HG03139 (cell line): ENCODE measurements at regions not wholly inside any gene's neighbourhood (a gene's known extent, or its start where the extent isn't known, plus 50 kb on each side); places are given as distances from the start of the nearest gene placed in this dataset.
"Not testable (repeated sequence)": the region's sequence is repeated elsewhere in the genome, so short reads cannot be mapped to it uniquely, and the experiment has no call there.

ENCODE experiments used
- ATAC-seq: cut with Tn5 transposase; IDR thresholded peaks from one replicate; pipeline ENCODE4 v1.9.1; 2021; ENCODE audit not compliant: unreplicated experiment

- no peak for ATAC-seq
Observed at GRCh38 chr20:47888351-47888750, 103.1 kb upstream of the SULF2 start.

DNA sequence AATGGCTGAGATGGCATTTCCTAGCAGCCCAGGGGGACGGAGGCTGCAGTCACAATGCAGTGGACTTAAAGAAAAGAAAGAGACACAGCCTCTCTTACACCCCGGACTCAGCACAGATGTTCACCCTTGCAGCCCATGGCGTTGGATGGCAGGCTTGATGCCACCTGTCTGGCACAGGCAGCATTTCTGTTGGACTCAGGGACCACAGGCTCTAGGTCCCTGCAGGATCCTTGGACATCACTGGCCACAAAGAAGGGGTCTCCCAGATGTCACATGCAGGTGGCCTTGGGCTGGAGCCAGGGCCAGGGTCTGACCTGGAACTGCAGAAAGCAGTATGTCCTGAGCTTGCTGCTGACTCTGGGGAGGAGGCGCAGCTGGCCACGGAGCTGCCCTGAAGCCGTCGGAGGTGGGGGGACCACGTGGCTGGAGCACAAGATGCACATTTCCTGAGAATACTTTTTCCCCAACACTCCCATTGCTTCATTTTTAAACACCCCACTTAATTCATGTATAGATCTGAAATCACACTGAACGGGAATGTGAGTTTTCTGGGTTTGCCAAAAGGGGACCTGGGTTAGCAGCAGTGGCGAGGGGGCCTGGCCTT is 102.3 kb upstream of the SULF2 start:
- no peak for ATAC-seq

- no peak for ATAC-seq
Observed at GRCh38 chr20:47887064-47887463, 101.8 kb upstream of the SULF2 start.

DNA sequence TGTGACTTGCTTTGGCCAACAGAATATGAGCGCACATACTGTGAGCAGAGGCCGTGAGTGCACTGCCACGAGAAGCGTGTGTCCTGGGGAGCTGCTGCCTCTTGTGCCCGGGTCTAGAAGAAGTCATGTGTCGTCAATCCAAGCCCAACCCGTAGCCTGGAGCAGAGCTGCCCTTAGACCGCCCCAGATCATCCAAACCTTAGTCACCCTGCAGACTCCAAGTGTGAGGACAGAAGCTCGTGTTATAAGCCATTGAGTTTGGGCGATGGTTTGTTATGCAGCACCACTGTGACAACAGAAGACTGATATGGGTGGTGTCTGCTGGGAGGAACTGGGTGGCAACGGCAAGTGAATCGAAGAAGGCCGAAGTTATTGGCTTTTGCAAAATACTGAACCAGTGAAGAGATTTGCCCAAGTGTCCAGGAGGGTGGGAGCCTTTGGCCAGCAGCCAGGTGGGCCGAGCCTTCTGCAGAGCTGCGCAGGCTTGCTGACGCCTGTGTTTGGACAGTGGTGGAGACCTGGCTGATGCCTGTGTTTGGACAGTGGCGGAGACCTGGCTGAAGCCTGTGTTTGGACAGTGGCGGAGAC is 101.3 kb upstream of the SULF2 start:
- no peak for ATAC-seq

DNA sequence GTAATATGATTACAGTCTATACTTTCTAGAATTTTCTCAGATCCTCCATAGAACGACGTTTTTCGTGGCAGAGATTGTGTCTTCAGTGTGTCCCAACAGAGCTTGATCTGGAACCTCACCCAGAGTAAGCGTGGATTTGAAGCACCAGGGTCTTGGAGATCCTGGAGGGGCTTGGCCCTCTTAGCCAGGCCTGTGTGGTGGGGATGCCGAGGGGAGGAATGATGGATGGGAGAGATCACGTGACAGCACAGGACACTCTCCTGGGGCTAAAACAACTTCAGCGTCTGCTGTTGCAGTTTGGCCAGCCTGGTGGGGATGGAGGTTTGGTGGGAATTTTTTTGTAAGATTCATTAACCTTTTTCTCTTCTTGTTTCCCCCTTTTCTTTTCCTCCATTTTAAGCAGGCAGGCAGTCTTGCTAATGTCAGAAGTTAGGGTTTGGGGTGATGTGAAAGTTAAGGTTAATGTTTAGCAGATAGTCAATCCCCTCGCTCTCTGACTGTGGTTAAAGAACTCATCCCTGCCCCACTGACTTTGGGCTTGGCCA is 100.7 kb upstream of the SULF2 start:
- no peak for ATAC-seq

DNA sequence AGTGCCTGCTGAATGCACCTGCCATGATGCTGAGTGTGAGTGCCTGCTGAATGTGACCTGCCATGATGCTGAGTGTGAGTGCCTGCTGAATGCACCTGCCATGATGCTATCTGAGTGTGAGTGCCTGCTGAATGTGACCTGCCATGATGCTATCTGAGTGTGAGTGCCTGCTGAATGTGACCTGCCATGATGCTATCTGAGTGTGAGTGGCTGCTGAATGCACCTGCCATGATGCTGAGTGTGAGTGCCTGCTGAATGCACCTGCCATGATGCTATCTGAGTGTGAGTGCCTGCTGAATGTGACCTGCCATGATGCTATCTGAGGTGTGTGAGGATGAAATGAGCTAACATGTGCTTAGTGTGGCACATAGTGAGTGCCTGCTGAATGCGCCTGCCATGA is 98.7 kb upstream of the SULF2 start:
- not testable (repeated sequence) for ATAC-seq

DNA sequence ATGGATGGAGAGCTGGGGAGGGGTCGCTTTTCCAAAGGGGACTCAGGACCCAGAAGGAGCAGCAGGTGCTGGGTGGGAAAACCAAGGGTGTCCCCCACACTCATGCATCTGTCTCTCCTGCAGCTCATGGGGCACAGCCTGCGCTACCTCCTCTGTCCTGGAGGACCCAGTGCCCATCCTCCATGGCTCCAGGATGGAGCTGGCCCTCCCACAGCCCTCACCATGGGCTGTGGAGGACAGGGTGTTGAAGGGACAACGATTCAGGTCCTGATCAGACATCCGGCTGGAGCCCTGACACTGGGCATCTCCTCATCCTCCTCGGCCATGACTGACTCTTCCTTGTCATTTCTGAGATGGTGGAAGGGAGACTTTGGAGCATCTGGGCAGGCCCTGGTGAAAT is 97.9 kb upstream of the SULF2 start:
- ATAC-seq, result no peak

GRCh38 chr20:47879771-47880170 is 94.5 kb upstream of the SULF2 start:
- ATAC-seq, result no peak

- no peak for ATAC-seq
Observed at GRCh38 chr20:47878601-47879027, 93.3 kb upstream of the SULF2 start.

- no peak for ATAC-seq
Observed at GRCh38 chr20:47876311-47877088, 91.2 kb upstream of the SULF2 start.

- no peak for ATAC-seq
Observed at GRCh38 chr20:47875297-47876025, 90.2 kb upstream of the SULF2 start.

GRCh38 chr20:47872341-47872740 is 87.1 kb upstream of the SULF2 start:
- no peak for ATAC-seq

- ATAC-seq, result no peak
Observed at GRCh38 chr20:47870475-47870874, 85.2 kb upstream of the SULF2 start.

DNA sequence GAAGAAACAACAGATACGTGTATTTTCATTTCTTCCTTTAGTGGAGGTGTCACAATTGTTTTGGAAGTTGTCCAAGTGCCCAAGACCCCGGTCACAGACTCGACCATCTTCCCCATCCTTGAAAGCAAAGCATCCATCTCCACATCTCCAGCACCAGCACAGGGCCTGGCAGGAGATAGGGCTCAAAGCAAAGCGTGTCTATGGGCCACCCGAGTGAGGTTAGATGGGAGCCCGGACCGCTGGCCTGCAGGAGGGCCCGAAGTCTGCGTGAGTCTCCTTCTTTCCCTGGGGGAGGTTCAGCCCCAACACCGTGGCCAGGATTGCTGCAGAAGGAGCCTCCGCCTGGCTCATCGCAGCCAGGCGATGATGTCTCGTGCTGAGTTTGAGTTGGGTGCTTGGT is 83.5 kb upstream of the SULF2 start:
- no peak for ATAC-seq

DNA sequence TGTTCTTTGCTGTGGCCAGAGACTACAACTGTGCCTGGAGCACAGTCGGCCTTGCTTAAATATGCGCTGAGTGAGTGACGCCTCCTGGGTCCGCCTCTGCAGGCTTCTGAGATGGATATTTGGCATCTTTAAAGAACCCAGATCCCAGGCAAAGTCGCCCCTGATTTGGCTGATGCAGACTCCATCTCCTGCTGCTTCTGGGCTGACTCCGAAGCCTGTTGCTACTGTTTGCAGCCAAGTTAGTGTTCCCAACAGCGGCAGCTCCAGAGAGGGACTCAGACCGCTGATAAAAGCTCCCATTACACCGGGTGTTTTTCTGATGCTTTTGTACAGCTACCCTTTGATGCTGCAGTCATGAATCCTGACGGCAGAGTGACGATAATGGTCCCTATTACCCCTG is 83.0 kb upstream of the SULF2 start:
- no peak for ATAC-seq

- ATAC-seq, result no peak
Observed at GRCh38 chr20:47867831-47868230, 82.5 kb upstream of the SULF2 start.

GRCh38 chr20:47866480-47866879 is 81.2 kb upstream of the SULF2 start:
- no peak for ATAC-seq

GRCh38 chr20:47865912-47866311 is 80.6 kb upstream of the SULF2 start:
- ATAC-seq, result no peak

DNA sequence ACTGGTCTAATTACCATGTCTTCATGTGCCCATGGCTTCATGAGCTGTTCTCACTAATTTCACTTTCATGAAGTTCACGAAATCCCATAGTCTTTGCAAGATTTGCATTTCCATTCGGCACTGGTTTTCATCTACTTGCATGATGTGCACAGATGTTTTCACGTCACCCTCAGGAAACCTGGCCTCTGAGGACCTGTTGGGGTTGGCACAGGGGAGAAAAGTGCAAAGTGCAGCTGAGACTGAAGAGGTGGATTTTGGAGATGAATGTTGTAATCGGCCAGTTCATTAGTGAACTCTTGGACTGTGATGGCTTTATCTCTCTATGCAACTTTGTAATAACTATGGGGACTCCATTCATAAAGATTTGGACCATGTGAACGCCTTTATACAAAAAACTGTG is 80.2 kb upstream of the SULF2 start:
- no peak for ATAC-seq

GRCh38 chr20:47863981-47864380 is 78.7 kb upstream of the SULF2 start:
- no peak for ATAC-seq

DNA sequence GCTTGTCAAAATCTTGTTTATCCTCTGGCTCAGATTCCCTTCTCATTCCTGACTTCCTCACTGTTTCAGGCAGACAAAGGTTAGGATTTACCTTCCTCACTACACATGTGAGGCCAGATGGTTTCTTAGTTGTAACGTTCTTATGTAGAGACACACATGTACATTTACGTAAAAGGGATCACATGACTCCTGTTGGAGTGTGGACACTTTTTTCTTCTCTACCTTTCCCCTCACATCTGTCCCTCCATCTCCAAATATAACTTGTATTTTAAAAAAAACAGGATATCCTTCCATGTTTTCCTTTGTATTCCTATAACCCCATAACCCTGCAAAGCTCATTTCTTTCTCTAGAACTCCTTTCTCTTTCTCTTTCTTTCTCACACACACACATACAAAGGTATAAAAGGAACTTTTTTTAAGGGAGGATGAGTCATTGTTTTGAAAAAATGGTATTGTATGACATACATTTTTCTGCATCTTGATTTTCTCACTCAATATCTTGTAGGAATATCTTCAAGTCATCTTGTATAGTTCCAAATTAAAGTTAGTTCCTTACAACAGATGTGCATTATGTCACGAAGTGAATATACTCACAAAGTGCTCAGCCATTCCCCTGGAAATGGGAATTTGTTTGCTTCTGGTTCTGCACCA is 78.2 kb upstream of the SULF2 start:
- no peak for ATAC-seq
